ENCODE measurements at regions not wholly inside any gene's neighbourhood (a gene's known extent, or its start where the extent isn't known, plus 50 kb on each side); places are given as distances from the start of the nearest gene placed in this dataset.
A peak's percentile ranks its signal among the peaks of the same experiment; 100 is the strongest.
"Not testable (repeated sequence)": the region's sequence is repeated elsewhere in the genome, so short reads cannot be mapped to it uniquely, and the experiment has no call there.

DNA sequence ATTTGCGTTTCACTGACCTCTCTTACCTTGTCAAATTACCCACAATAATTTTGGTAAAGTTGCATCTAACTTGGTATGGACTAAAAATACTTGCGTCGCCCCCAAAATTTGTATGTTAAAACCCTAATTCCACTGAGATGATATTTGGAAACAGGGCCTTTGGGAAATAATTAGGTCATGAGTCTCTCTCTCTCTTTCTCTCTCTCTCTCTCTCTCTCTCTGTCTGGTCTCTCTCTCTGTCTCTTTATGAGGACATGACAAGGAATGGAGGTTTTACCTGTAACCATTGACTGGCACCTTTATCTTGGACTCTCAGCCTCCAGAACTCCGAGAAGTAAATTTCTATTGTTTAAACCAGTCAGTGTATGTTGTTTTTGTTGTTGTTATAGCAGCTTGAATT, 111.5 kb upstream of the BDP1 start:
- not testable (repeated sequence) for DNase-seq

DNA sequence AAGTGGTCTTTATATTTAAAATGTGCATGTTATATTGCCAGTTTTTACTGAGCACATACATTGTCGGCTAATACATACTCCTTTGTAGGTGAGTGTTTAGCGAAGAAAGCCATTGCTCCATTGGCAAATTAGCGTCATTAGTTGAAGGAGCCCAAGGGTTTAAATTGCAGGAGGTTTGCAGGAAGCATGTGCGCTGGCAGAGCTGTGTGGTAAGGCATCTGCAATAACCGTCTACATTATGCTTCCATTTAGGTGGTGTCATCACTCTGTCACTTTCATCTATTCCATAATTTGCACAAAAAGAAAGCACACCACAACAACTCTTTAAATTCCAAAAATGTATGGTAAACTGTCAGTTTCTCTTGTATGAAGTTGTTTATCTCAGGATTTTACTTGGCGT, 82.8 kb upstream of the BDP1 start:
- peak; percentile 48 for DNase-seq

GRCh38 chr5:71373054-71373734, 82.3 kb upstream of the BDP1 start:
- not testable (repeated sequence) for DNase-seq

- not testable (repeated sequence) for DNase-seq
Observed at GRCh38 chr5:71384204-71384603, 71.2 kb upstream of the BDP1 start.

DNA sequence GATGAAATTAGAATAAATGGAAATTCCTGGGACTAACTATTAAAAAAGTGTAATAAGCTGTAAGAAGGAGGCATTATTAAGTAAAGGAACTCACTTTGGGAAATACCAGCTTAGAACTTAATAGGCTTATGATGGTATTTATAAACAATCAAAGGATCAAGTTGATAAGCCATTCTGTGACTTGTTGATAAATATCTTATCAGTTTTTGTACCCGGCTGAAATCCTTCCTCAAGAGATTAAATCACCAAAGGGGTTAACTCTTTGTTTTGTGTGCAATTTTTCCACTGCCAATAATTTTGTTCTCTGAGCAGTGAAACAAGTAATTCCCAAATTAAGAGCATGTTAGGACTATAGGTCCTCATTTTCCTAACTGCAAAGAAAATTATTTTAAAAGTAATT, 70.7 kb upstream of the BDP1 start:
- DNase-seq: no peak

DNA sequence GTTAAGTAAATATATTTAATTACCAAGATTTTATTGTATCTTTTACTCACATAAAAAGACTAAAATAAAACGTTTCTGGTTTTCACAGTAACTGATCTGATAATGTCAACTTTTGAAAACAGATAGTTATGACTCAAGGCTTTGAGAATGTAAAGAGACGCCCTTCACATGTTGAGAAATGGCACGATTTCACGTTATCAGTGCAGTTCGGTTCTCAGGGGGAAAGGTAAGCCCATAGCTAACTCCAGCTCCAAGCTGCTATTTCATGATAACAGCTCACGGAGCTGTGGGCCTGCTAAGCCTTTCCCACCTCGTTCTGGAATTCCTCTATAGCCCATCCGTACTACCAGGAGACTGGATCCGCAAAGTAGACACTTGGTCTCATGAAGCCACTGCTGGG, 70.2 kb upstream of the BDP1 start:
- not testable (repeated sequence) for DNase-seq

- DNase-seq: not testable (repeated sequence)
Observed at GRCh38 chr5:71388184-71388583, 67.3 kb upstream of the BDP1 start.

DNA sequence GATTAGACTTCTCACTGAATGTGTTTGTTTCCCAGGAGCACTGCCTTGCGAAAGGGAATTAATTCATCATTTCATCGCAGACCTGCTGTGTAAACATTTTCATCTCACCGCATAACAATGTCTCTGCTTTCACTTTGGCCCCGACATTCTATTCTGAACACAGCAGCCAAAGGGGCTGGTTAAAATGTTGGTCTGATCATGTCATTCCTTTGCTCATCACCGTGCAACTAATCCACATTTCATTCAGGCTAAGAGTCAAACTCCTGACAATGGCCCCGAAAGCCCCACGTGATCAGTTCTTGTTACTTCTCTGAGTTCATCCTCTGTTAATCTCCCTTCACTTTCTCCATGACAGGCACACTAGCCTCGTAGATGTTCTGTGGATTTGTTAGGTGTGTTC, 57.1 kb upstream of the BDP1 start:
- DNase-seq: not testable (repeated sequence)

GRCh38 chr5:71398859-71399258, 56.6 kb upstream of the BDP1 start:
- not testable (repeated sequence) for DNase-seq

DNA sequence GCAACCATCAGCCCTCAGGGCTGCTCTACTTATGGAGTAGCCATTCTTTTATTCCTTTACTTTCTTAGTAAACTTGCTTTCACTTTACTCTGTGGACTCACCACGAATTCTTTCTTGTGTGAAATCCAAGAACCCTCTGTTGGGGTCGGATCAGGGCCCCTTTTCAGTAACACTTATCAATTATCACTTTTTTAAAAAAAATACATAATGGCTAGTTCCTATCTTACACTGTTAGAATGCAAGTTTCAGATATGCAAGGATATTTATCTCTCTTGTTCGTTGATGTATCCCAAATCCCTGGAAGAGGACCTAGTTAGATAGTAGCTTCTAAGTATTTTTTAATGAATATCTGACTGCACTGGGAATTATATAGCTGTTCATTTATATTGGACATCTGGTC, 56.0 kb upstream of the BDP1 start:
- DNase-seq: not testable (repeated sequence)

- DNase-seq: not testable (repeated sequence)
Observed at GRCh38 chr5:71400626-71401025, 54.8 kb upstream of the BDP1 start.

GRCh38 chr5:71401150-71401549, 54.3 kb upstream of the BDP1 start:
- not testable (repeated sequence) for DNase-seq

- DNase-seq: not testable (repeated sequence)
Observed at GRCh38 chr5:71401564-71401963, 53.9 kb upstream of the BDP1 start.

DNA sequence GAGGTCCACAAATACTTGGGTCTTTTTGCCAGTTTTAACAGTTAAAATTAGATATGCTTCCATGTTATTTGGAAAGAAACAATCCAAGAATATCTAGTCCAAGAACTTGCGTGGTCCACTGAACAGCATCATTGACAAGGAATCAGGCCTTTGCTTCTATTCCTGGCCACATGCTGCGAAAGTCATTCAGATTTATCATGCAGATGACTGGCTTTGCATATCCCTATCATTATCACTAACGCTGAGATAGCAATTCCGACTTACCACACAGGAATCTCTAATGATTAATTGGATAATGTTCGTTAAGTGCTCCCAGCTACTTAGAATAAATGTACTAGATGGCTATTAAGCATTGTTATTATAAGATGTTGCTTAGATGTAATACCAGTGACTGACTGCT, 51.0 kb upstream of the BDP1 start:
- DNase-seq: not testable (repeated sequence)

GRCh38 chr5:71404936-71405335, 50.5 kb upstream of the BDP1 start:
- not testable (repeated sequence) for DNase-seq
